ENCODE measurements at regions not wholly inside any gene's neighbourhood (a gene's known extent, or its start where the extent isn't known, plus 50 kb on each side); places are given as distances from the start of the nearest gene placed in this dataset.

GRCh38 chr12:30827101-30828066 lies 72.6 kb upstream of the CAPRIN2 start:
- Histone ChIP-seq H3K4me3 (ENCODE audit: low read depth, low read length) (no peak overlapping the region), H3K36me3 (ENCODE audit: control insufficient read depth, insufficient read depth, low read length) (no peaks in the 10 kb centered on the region), H3K27me3 (ENCODE audit: control insufficient read depth, insufficient read depth, low read length) (no peaks in the 10 kb centered on the region)
- TF ChIP-seq CTCF (IDR thresholded peaks at IDR 0.05; ENCODE audit: insufficient read depth, low read length, severe bottlenecking), result no peak
- DNase-seq (ENCODE audit: low read depth) (no peak), FAIRE-seq (no peak)

DNA sequence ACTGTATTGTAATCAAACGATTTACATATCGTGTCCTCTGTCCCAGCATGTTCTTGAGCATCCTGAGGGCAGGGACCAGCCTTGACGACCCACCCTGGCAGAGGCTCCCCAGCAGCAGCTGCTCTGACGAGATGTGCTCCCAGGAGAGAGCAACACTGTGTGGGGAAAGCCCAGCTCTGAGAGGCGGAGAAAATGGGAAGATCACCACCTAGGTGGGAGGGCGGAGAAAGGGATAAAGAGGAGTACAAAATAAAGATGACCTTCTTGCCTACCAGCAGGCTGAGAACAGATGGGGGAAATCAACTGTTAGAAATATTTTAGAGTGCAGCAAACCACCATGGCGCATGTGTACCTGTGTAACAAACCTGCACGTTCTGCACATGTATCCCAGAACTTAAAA lies 71.5 kb upstream of the CAPRIN2 start:
- no peaks in the 10 kb centered on the region for H3K27me3 ChIP-seq (ENCODE audit: control insufficient read depth, insufficient read depth, low read length)
- no peaks in the 10 kb centered on the region for H3K36me3 ChIP-seq (ENCODE audit: control insufficient read depth, insufficient read depth, low read length)
- FAIRE-seq, result no peak
- DNase-seq (ENCODE audit: low read depth), result no peak
- no peak for TF ChIP-seq CTCF (IDR thresholded peaks at IDR 0.05; ENCODE audit: insufficient read depth, low read length, severe bottlenecking)
- no peak overlapping the region for H3K4me3 ChIP-seq (ENCODE audit: low read depth, low read length)

DNA sequence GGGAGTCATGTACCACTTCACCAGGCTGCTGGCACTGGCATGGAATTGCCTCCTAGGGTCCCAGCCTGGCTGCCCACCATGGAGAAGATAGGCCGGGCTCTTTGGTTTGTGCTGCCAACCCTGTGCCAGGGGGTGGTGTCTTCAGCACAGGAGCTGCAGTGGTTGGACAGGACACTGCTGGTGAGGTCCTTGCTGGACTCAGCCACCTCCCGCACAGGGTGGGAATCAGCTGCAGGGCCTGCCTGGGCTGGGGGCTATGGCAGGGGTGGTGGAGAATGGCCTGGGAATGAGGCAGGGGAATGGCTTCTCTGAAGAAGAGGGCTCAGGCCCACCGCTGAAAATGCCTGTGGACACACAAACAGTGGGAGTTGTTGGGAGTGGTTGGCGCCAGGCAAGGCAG lies 70.6 kb upstream of the CAPRIN2 start:
- no peak overlapping the region for H3K4me3 ChIP-seq (ENCODE audit: low read depth, low read length)
- TF ChIP-seq CTCF (IDR thresholded peaks at IDR 0.05; ENCODE audit: insufficient read depth, low read length, severe bottlenecking), result no peak
- FAIRE-seq, result no peak
- DNase-seq (ENCODE audit: low read depth), result no peak
- H3K36me3 ChIP-seq (ENCODE audit: control insufficient read depth, insufficient read depth, low read length), result no peaks in the 10 kb centered on the region
- no peaks in the 10 kb centered on the region for H3K27me3 ChIP-seq (ENCODE audit: control insufficient read depth, insufficient read depth, low read length)

- Histone ChIP-seq H3K4me3 (ENCODE audit: low read depth, low read length) (no peak overlapping the region), H3K27me3 (ENCODE audit: control insufficient read depth, insufficient read depth, low read length) (no peaks in the 10 kb centered on the region), H3K36me3 (ENCODE audit: control insufficient read depth, insufficient read depth, low read length) (no peaks in the 10 kb centered on the region)
- no peak for DNase-seq (ENCODE audit: low read depth)
- no peak for TF ChIP-seq CTCF (IDR thresholded peaks at IDR 0.05; ENCODE audit: insufficient read depth, low read length, severe bottlenecking)
- no peak for FAIRE-seq
Observed at GRCh38 chr12:30824311-30824710, 69.6 kb upstream of the CAPRIN2 start.

- no peak for FAIRE-seq
- DNase-seq (ENCODE audit: low read depth), result no peak
- no peaks in the 10 kb centered on the region for H3K27me3 ChIP-seq (ENCODE audit: control insufficient read depth, insufficient read depth, low read length)
- H3K4me3 ChIP-seq (ENCODE audit: low read depth, low read length), result no peak overlapping the region
- TF ChIP-seq CTCF (IDR thresholded peaks at IDR 0.05; ENCODE audit: insufficient read depth, low read length, severe bottlenecking), result no peak
- no peaks in the 10 kb centered on the region for H3K36me3 ChIP-seq (ENCODE audit: control insufficient read depth, insufficient read depth, low read length)
Observed at GRCh38 chr12:30823764-30824163, 69.0 kb upstream of the CAPRIN2 start.

Measured in bronchial epithelial cell (primary cell).